Upper lobe of right lung (tissue), 1 donor: ENCODE measurements at regions not wholly inside any gene's neighbourhood (a gene's known extent, or its start where the extent isn't known, plus 50 kb on each side); places are given as distances from the start of the nearest gene placed in this dataset.

Experiments used
- ATAC-seq: fragments of 200-7000 bp; cut with Tn5 transposase; one replicate; pipeline ENCODE4 v1.9.1; 2020; ENCODE audit warnings: mild to moderate bottlenecking, moderate library complexity
- DNase-seq: peaks from one replicate; pipeline ENCODE4 v3.0.0-alpha.2; 2020
- H3K27ac ChIP-seq: fragments of 200-600 bp; one replicate; pipeline ENCODE4 v1.8.0; 2022
- H3K27me3 ChIP-seq: fragments of 200-600 bp; one replicate; pipeline ENCODE4 v1.8.0; 2022; ENCODE audit warnings: mild to moderate bottlenecking
- H3K36me3 ChIP-seq: fragments of 200-600 bp; one replicate; pipeline ENCODE4 v1.8.0; 2022
- H3K4me1 ChIP-seq: fragments of 200-600 bp; one replicate; pipeline ENCODE4 v1.8.0; 2022
- H3K4me3 ChIP-seq: fragments of 200-600 bp; one replicate; pipeline ENCODE4 v1.8.0; 2022; ENCODE audit warnings: mild to moderate bottlenecking
- H3K9me3 ChIP-seq: fragments of 200-600 bp; one replicate; pipeline ENCODE4 v1.8.0; 2022
- CTCF ChIP-seq: fragments of 200-600 bp; IDR thresholded peaks from one replicate; pipeline ENCODE4 v1.8.0; 2022; ENCODE audit warnings: antibody characterized with exemption
- intact Hi-C: fragments of 100-400 bp; cut with DNase I; formaldehyde crosslinking; loops from one replicate; pipeline ENCODE4 v1.11.0; 2022
- donor health status: DM: no; HTN: yes; CAD: no; lungs with severe emphysema.

GRCh38 chr3:43170553-43170952 lies 64.7 kb upstream of the POMGNT2 start:
- DNase-seq (no peak), ATAC-seq (no peak)
- H3K4me1 ChIP-seq = no peaks in the 10 kb centered on the region
- no peaks in the 10 kb centered on the region for H3K36me3 ChIP-seq
- H3K27me3 ChIP-seq = no peaks in the 10 kb centered on the region
- intact Hi-C loops = no loop called here
- no peak overlapping the region for H3K27ac ChIP-seq
- H3K9me3 ChIP-seq = peaks cover 4% of the 10 kb centered on the region
- no peak overlapping the region for H3K4me3 ChIP-seq
- no peak for TF ChIP-seq CTCF

DNA sequence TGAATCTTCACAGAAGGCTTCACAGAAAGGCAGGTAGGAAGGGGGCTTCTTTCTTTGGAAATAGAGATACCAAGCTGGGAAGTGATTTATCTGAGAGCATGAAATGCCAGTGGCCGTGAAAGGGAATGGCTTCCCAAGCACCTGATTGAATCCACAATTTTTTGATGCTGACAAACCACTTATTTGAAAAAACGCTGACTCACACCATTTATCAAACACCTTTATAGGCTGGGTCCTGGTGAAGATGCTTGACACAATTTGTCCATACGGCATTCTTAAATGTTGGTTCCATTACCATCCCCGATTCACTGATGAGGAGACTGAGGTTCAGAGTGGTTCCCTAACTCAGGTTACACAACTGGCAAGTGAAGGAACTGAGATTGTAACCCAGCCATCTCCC lies 64.1 kb upstream of the POMGNT2 start:
- intact Hi-C loops = loop anchor here (10.0 kb wide), 1 partner anchor 335 kb away; no protein-coding TSS in a partner anchor

GRCh38 chr3:43166406-43166805 lies 60.5 kb upstream of the POMGNT2 start:
- no peak for DNase-seq
- Histone ChIP-seq H3K4me3 (no peak overlapping the region), H3K27me3 (no peaks in the 10 kb centered on the region), H3K9me3 (no peaks in the 10 kb centered on the region), H3K27ac (no peak overlapping the region), H3K4me1 (peaks cover 8% of the 10 kb centered on the region), H3K36me3 (no peaks in the 10 kb centered on the region)
- intact Hi-C loops = loop anchor here (10.0 kb wide), 1 partner anchor 338 kb away; no protein-coding TSS in a partner anchor
- no peak for TF ChIP-seq CTCF
- ATAC-seq = no peak

More for the DNA sequence above, 64.1 kb upstream of the POMGNT2 start:
- TF ChIP-seq CTCF = no peak
- H3K9me3 ChIP-seq = peaks cover 4% of the 10 kb centered on the region
- no peak overlapping the region for H3K27ac ChIP-seq
- DNase-seq = no peak
- no peaks in the 10 kb centered on the region for H3K27me3 ChIP-seq
- H3K4me3 ChIP-seq = no peak overlapping the region
- no peaks in the 10 kb centered on the region for H3K4me1 ChIP-seq
- H3K36me3 ChIP-seq = no peaks in the 10 kb centered on the region
- no peak for ATAC-seq

DNA sequence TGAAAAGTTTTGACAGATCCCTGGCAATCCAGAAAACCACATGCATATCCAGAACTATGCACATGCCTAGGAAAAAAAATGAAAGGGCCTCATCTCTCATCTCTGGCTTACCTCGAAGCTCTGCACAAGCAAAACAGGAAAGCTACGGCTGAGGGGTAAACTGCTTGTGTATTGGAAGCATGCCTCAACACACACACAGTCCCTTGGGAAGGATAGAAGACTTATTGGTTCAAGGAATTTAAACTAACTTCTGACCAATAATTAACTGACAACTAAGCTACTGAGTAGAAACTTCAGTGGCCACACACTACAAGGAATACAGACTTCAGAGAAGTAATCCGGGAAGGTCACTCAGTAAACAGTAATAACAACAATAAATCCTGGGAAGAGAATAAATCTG lies 59.9 kb upstream of the POMGNT2 start:
- DNase-seq (no peak), ATAC-seq (no peak)
- Histone ChIP-seq H3K36me3 (no peaks in the 10 kb centered on the region), H3K4me3 (no peak overlapping the region), H3K27me3 (no peaks in the 10 kb centered on the region), H3K4me1 (peaks cover 8% of the 10 kb centered on the region), H3K27ac (no peak overlapping the region), H3K9me3 (no peaks in the 10 kb centered on the region)
- intact Hi-C loops = loop anchor here (10.0 kb wide), 1 partner anchor 339 kb away; no protein-coding TSS in a partner anchor
- TF ChIP-seq CTCF = no peak

DNA sequence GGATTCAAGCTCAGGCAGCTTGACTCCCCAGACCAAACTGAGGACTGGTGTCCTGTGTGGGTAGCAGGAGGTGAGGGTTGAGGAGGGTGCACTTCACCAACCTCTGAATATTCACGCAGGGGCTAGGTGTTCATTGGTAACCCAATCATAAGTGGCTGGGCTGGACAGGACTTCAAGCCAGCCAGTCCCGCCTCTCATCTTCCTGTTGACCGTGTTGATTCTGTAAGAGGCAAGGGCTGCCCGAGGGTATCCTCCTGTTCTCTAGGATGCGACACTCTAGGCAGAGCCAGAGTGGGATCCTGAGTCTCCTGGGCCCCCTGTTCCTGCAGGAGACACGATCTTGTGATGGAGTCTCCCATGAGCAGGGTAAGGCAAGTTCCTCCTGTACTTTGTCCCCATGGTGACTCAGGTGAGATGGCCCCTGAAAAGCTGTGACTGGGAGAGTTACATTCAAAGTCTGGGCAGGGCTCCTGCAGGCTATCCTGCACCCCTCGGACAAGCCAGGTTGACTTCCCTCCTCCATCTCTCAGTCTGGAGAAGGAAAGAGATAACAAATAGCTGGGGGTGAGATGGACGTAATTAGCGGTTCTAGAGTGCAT lies 58.1 kb upstream of the POMGNT2 start:
- peaks cover 8% of the 10 kb centered on the region for H3K4me1 ChIP-seq
- H3K27ac ChIP-seq = no peak overlapping the region
- no peaks in the 10 kb centered on the region for H3K27me3 ChIP-seq
- H3K4me3 ChIP-seq = no peak overlapping the region
- TF ChIP-seq CTCF = no peak
- H3K9me3 ChIP-seq = no peaks in the 10 kb centered on the region
- DNase-seq (no peak), ATAC-seq (no peak)
- intact Hi-C loops = loop anchor here (10.0 kb wide), 1 partner anchor 341 kb away; no protein-coding TSS in a partner anchor
- no peaks in the 10 kb centered on the region for H3K36me3 ChIP-seq
